K562 (cell line): ENCODE measurements at regions not wholly inside any gene's neighbourhood (a gene's known extent, or its start where the extent isn't known, plus 50 kb on each side); places are given as distances from the start of the nearest gene placed in this dataset.
A peak's percentile ranks its signal among the peaks of the same experiment; 100 is the strongest.
"Not testable (repeated sequence)": the region's sequence is repeated elsewhere in the genome, so short reads cannot be mapped to it uniquely, and the experiment has no call there.

ENCODE experiments used
- ATAC-seq: fragments of 200-7000 bp; cut with Tn5 transposase; 3 replicates; pipeline ENCODE4 v1.9.1; 2020; ENCODE audit warnings: moderate library complexity
- BruUV-seq: library from RNA; stranded (reverse); fragments of 400-500 nt; replicated peaks from 2 replicates; lab custom pipeline; 2021; lab: Mats Ljungman, UMichigan
- CTCF ChIA-PET: fragments of 300-600 bp; formaldehyde crosslinking; extraction: SDS; loops from one replicate; lab custom pipeline; 2021; ENCODE audit warnings: low intra/inter-chr PET ratio; lab: Yijun Ruan, JAX
- POLR2A ChIA-PET: fragments of 300-600, 350-650 bp; sonication (Branson Sonifier 250); formaldehyde crosslinking; extraction: SDS; loops from one replicate; lab custom pipeline; 2021; ENCODE audit warnings: antibody characterized with exemption, inconsistent platforms; lab: Yijun Ruan, JAX
- DNase-seq, 4 experiments: peaks; one replicate each; pipeline versions ENCODE4 v3.0.0 to v3.0.0-alpha.2; 2011 to 2018; ENCODE audit warnings: low spot score in 3 of 4, mixed read lengths in 3 of 4; ENCODE audit errors: extremely low read depth in 1 of 4
- FAIRE-seq: peaks from 2 replicates; lab custom pipeline; 2011; peaks lifted over from hg19 to GRCh38; lab: Jason Lieb, UNC
- H2AFZ ChIP-seq: 2 replicates; pipeline ENCODE4 v1.6.0; 2011; ENCODE audit warnings: low read depth, low read length, control low read depth, inconsistent platforms
- H3K27ac ChIP-seq: fragments of 200-600 bp; 3 replicates; pipeline ENCODE4 v1.8.0; 2011; ENCODE audit warnings: low read depth, mild to moderate bottlenecking, control low read depth, inconsistent platforms, low read length, moderate library complexity, mixed read lengths; ENCODE audit errors: extremely low read depth
- H3K27me3 ChIP-seq, 2 experiments: fragments of 300-600 bp in 1 of 2; 2 replicates in 1 of 2; 3 replicates in 1 of 2; pipeline versions ENCODE4 v1.6.0 to v1.8.0; 2011; ENCODE audit warnings: inconsistent platforms in 2 of 2, low read length in 2 of 2, mild to moderate bottlenecking in 1 of 2, mixed read lengths in 1 of 2, moderate library complexity in 1 of 2; ENCODE audit not compliant: control insufficient read depth in 2 of 2, insufficient read depth in 2 of 2
- H3K36me3 ChIP-seq: fragments of 300-600 bp; 3 replicates; pipeline ENCODE4 v1.8.0; 2011; ENCODE audit warnings: mild to moderate bottlenecking, low read length, inconsistent platforms; ENCODE audit not compliant: control insufficient read depth, insufficient read depth
- H3K4me1 ChIP-seq, 2 experiments: fragments of 200-600 bp in 1 of 2; replicated peaks in 1 of 2; 2 replicates in 1 of 2; 3 replicates in 1 of 2; pipeline versions ENCODE4 v1.5.1 to v1.8.0; 2011; ENCODE audit warnings: inconsistent platforms in 2 of 2, low read length in 2 of 2, mild to moderate bottlenecking in 1 of 2, mixed read lengths in 1 of 2, moderate library complexity in 1 of 2; ENCODE audit not compliant: control insufficient read depth in 2 of 2, insufficient read depth in 2 of 2
- H3K4me2 ChIP-seq: 2 replicates; pipeline ENCODE4 v1.6.1; 2011; ENCODE audit warnings: low read length, control low read depth, inconsistent platforms, mixed read lengths; ENCODE audit not compliant: insufficient read depth
- H3K4me3 ChIP-seq: fragments of 200-600 bp; sonication (generic), shearing (Covaris generic); 2 replicates; pipeline ENCODE4 v1.5.1; 2016; ENCODE audit warnings: control low read depth, inconsistent platforms
- H3K79me2 ChIP-seq: fragments of 200-600 bp; 3 replicates; pipeline ENCODE4 v1.8.0; 2011; ENCODE audit warnings: low read length, inconsistent platforms; ENCODE audit not compliant: control insufficient read depth, insufficient read depth
- H3K9ac ChIP-seq, 2 experiments: 2 replicates each; pipeline versions ENCODE4 v1.6.0 to v1.6.1; 2011; ENCODE audit warnings: low read depth in 2 of 2, low read length in 2 of 2, control low read depth in 1 of 2, inconsistent platforms in 1 of 2, mild to moderate bottlenecking in 1 of 2, mixed read lengths in 1 of 2; ENCODE audit not compliant: insufficient read depth in 1 of 2
- H3K9me1 ChIP-seq: one replicate; pipeline ENCODE4 v1.6.0; 2011; ENCODE audit warnings: inconsistent platforms, mild to moderate bottlenecking, low read length, moderate library complexity; ENCODE audit not compliant: control insufficient read depth, insufficient read depth
- H3K9me3 ChIP-seq: replicated peaks from 2 replicates; pipeline ENCODE4 v1.5.1; 2011; ENCODE audit warnings: low read depth, low read length, inconsistent platforms; ENCODE audit not compliant: control insufficient read depth, insufficient read depth
- H4K20me1 ChIP-seq: replicated peaks from 2 replicates; pipeline ENCODE4 v1.6.1; 2011; ENCODE audit warnings: low read length, inconsistent platforms, mixed read lengths; ENCODE audit not compliant: control insufficient read depth, insufficient read depth
- WGBS: fragments of 100-300 bp; shearing (Covaris generic); methylation state at CpG from one replicate; pipeline ENCODE4 v1.1.6; 2016; ENCODE audit warnings: low coverage, mixed read lengths; ENCODE audit not compliant: insufficient coverage; ENCODE audit errors: missing lambda C conversion rate; 5-methylcytosine and 5-hydroxymethylcytosine counted together
- in situ Hi-C: fragments of 300-500 bp; cut with MboI; formaldehyde crosslinking; loops from 4 replicates; pipeline ENCODE4 v1.15.0; 2018; ENCODE audit warnings: inconsistent platforms, mixed read lengths
- intact Hi-C: fragments of 100-400 bp; cut with micrococcal nuclease; formaldehyde crosslinking; loops from 2 replicates; pipeline ENCODE4 v1.14.2; 2022
- TF ChIP-seq, protein P1 (sequence below): sonication (generic); formaldehyde crosslinking; IDR thresholded peaks from 2 replicates; pipeline ENCODE4 v1.8.1; 2023; ENCODE audit warnings: mild to moderate bottlenecking, missing genetic modification reagents

- H3K79me2 ChIP-seq, H3K27ac ChIP-seq, DNase-seq, POLR2A ChIA-PET, FAIRE-seq, in situ Hi-C loops, H3K27me3 ChIP-seq, H4K20me1 ChIP-seq, H3K9me3 ChIP-seq, ATAC-seq: not testable (repeated sequence)
- no CpG with 5 or more reads among the region's 16 CpGs for WGBS
- TF ChIP-seq, protein P1, sequence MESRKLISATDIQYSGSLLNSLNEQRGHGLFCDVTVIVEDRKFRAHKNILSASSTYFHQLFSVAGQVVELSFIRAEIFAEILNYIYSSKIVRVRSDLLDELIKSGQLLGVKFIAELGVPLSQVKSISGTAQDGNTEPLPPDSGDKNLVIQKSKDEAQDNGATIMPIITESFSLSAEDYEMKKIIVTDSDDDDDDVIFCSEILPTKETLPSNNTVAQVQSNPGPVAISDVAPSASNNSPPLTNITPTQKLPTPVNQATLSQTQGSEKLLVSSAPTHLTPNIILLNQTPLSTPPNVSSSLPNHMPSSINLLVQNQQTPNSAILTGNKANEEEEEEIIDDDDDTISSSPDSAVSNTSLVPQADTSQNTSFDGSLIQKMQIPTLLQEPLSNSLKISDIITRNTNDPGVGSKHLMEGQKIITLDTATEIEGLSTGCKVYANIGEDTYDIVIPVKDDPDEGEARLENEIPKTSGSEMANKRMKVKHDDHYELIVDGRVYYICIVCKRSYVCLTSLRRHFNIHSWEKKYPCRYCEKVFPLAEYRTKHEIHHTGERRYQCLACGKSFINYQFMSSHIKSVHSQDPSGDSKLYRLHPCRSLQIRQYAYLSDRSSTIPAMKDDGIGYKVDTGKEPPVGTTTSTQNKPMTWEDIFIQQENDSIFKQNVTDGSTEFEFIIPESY (CRISPR knock-in tag): peak; percentile 62
- TF ChIP-seq, all 486 proteins: peak for 1; not testable (repeated sequence) for 485
- H3K36me3 ChIP-seq, H3K9ac ChIP-seq, H3K4me1 ChIP-seq, BruUV-seq, H2AFZ ChIP-seq, H3K4me3 ChIP-seq, H3K9me1 ChIP-seq, H3K4me2 ChIP-seq, intact Hi-C loops, CTCF ChIA-PET: not testable (repeated sequence)
These were observed 792.9 kb downstream of the SPATA31A7 start for GRCh38 chr9:61982727-61983126.

DNA sequence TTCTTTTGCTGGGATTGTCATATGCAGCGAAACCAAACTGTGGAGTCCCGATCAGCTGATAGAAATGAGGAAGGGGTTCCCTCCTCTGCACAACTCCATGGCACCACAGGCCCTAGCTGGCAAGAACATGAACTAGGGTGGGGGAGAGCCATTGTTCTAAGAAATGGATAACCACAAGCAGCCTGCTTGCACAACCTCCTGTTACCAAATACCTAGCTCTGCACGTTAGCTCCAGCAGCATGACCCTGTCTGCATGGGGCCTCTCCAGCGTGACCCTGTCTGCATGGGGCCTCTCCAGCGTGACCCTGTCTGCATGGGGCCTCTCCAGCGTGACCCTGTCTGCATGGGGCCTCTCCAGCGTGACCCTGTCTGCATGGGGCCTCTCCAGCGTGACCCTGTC is 793.6 kb downstream of the SPATA31A7 start:
- intact Hi-C loops, H3K4me2 ChIP-seq, H3K36me3 ChIP-seq, H3K9me1 ChIP-seq, ATAC-seq, DNase-seq, H4K20me1 ChIP-seq, BruUV-seq, H3K9me3 ChIP-seq, H3K4me3 ChIP-seq, H3K79me2 ChIP-seq, H3K27me3 ChIP-seq, H2AFZ ChIP-seq, H3K9ac ChIP-seq, CTCF ChIA-PET, H3K27ac ChIP-seq, POLR2A ChIA-PET, H3K4me1 ChIP-seq, in situ Hi-C loops, FAIRE-seq: not testable (repeated sequence)
- WGBS: no CpG with 5 or more reads among the region's 8 CpGs

DNA sequence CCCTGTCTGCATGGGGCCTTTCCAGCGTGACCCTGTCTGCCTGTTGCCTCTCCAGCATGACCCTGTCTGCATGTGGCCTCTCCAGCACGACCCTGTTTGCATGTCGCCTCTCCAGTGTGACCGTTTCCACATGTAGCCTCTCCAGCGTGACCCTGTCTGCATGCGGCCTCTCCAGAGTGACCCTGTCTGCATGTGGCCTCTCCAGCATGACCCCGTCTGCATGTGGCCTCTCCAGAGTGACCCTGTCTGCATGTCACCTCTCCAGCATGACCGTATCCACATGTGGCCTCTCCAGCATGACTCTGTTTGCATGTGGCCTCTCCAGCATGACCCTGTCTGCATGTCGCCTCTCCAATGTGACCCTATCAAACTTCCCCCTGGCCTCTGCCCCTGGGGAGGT is 794.1 kb downstream of the SPATA31A7 start:
- WGBS: 16% methylated on average over 5 of the region's 9 CpGs
- H3K9me3 ChIP-seq, ATAC-seq, H3K4me3 ChIP-seq, H3K9me1 ChIP-seq, DNase-seq, H3K4me2 ChIP-seq, intact Hi-C loops, H3K27me3 ChIP-seq, CTCF ChIA-PET, POLR2A ChIA-PET, H3K9ac ChIP-seq, FAIRE-seq, H4K20me1 ChIP-seq, H3K36me3 ChIP-seq, H3K79me2 ChIP-seq, BruUV-seq, in situ Hi-C loops, H3K4me1 ChIP-seq, H2AFZ ChIP-seq, H3K27ac ChIP-seq: not testable (repeated sequence)
